ENCODE measurements at regions not wholly inside any gene's neighbourhood (a gene's known extent, or its start where the extent isn't known, plus 50 kb on each side); places are given as distances from the start of the nearest gene placed in this dataset.

DNA sequence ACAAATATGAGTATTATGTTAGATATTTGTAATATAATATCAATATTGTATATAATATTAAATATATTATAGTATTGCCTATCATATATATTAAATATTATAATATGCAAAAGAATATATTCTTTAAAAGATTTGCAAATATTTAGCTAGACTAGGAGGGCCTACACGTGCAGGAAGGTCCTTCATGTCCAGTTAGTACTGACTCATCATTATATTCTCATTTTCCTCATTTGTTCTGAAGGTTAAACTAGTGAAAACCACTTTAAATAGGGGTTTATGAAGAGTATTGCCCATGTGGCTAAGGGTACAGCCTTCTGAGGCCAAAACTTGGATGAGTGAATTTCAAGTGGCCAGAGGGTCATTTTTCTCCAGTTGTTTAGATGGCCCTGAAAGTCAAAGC is 293.0 kb upstream of the VRK2 start:
- no peak for DNase-seq (ENCODE audit: extremely low read depth, low read depth)

- DNase-seq (ENCODE audit: extremely low read depth, low read depth): no peak
Measured at GRCh38 chr2:57758686-57759085, 287.9 kb upstream of the VRK2 start.

DNA sequence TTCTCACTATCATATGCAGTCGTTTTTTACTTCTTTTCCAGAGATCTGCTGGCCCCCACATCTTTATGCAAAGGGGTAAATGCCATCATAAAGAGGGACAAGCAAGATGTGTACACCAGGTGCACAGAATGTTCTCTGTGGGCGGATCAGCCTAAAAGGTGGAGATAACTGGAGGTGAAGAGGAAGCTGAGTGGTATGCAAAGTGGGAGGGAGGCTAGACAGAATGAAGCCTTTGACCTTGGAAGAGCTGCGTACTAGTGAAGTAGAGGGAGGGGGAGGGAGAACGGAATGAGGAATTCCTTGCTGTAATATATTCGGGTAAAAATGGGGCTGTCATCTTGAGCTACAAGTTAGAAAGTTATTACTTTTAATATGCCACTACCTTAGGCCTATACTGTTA is 287.5 kb upstream of the VRK2 start:
- DNase-seq (ENCODE audit: extremely low read depth, low read depth): no peak

DNA sequence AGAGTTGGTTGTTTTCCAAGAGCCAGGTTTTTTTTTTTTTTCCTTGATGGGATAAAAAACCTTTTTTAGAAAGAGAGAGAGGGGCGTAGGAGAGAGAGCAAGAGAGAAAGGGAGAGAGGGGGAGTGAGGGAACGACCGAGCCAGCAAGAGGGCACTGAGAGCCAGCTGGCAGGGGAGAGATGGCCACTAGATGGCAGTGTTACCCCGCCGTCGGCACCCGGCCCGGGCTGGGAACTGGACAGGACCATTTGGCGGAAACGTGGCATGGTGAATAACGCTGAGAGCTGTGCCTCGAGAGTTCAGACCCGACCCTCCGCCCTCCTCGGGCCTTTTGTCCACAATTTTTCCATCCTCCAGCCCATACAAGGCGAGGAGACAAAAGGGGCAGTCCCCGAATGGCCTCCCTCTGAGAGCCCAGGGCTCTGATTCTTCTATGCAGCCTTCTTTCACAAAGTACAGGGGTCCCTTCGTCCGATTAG is 286.7 kb upstream of the VRK2 start:
- peak; percentile 74 for DNase-seq (ENCODE audit: extremely low read depth, low read depth)

DNA sequence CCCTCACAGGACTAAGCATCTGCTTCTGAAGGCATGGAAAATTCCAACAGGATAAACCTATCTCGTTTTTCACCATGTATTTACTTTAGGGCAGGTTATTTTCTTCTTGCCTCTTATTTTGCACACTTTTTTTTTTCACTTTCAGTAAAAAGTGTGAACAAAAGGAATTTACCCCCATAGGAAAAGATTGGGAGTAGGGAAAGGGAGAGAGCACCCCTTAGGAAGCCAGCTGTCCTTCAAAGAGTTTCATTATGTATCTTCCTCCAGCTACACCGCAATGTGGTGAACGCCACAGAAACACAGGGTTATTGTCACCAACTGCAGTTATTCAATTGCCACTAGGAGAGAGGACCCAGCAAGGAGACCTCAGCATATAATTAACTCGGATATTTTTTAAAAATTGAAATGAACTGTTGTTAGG is 286.2 kb upstream of the VRK2 start:
- no peak for DNase-seq (ENCODE audit: extremely low read depth, low read depth)

- DNase-seq (ENCODE audit: extremely low read depth, low read depth): no peak
Measured at GRCh38 chr2:57776916-57777315, 269.7 kb upstream of the VRK2 start.

DNA sequence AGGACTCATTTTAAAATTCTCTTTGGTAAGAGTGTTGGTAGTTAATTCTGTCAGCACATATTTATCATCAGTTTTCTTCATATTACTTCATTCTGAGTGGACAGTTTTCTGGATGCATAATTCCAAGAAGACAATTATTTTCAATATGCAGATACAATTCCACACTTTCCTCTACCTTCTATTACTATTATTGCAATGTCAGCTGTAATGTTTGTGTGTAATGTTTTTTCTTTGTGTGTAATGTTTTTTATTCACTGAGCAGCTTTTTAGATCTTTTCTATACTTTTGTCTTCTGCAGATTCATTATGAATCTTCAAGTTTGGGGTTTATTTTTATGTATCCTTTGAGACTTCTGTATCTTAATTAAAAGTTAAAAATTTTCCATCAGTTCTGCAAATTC is 264.0 kb upstream of the VRK2 start:
- no peak for DNase-seq (ENCODE audit: extremely low read depth, low read depth)

- DNase-seq (ENCODE audit: extremely low read depth, low read depth): no peak
Measured at GRCh38 chr2:57793310-57793709, 253.3 kb upstream of the VRK2 start.

- DNase-seq (ENCODE audit: extremely low read depth, low read depth): no peak
Measured at GRCh38 chr2:57796527-57796926, 250.1 kb upstream of the VRK2 start.

- DNase-seq (ENCODE audit: extremely low read depth, low read depth): no peak
Measured at GRCh38 chr2:57798346-57798745, 248.3 kb upstream of the VRK2 start.

DNA sequence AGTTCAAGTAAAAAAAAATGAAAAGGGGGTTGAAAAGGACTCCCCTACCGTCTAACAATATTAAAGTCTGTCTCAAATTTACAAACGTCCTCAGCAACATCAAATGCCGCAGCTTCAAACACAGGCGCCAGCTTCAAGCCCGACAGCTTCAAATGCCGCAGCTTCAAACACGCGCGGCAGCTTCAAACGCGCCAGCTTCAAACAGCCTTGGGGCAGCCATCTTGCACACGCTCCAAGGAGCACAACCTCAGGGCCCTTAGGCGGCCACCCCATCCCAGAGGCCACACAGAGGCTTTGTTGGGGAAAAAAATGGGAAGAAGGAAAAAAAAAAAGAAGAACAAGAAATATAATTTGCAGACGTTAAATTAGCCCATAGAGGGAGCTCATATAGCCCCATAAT is 244.4 kb upstream of the VRK2 start:
- no peak for DNase-seq (ENCODE audit: extremely low read depth, low read depth)

DNA sequence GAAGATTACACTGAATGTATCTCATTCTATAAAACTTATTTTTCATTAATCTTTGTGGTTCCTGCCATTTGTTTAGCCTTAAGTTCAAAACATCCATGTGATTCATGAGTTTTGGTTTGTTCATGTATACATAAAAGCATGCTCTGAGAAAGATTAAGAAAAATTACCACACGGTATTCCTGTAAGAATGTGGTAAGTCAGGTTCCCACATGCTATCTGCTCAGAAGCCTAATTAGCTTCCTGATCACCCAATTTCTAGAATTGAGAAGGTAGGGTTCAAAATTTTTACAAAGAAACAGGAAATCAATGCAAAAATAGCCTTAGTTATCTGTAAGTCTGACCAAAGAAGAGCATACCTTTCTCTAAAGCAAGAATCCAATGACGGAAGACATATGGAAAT is 241.6 kb upstream of the VRK2 start:
- no peak for DNase-seq (ENCODE audit: extremely low read depth, low read depth)

- no peak for DNase-seq (ENCODE audit: extremely low read depth, low read depth)
Measured at GRCh38 chr2:57806449-57806968, 240.1 kb upstream of the VRK2 start.

DNA sequence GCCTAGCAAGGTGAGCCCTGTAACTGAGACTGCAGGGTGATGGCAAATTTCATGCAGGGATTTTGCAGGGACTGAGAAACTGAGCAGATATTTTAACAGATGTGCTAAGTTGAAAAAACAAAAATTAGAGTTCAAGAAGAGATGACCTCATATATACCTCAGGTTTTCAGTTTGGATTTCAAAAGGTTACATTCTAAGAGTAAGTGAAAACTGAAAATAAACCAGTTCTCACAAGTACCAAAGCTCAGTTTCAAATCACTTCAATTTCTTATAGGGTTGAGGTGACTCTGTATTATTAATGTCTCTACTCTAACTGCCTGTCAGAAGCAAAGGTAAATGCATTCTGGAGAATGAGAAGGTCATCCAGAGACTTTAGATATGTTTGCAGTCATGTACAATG is 237.4 kb upstream of the VRK2 start:
- DNase-seq (ENCODE audit: extremely low read depth, low read depth): no peak

DNA sequence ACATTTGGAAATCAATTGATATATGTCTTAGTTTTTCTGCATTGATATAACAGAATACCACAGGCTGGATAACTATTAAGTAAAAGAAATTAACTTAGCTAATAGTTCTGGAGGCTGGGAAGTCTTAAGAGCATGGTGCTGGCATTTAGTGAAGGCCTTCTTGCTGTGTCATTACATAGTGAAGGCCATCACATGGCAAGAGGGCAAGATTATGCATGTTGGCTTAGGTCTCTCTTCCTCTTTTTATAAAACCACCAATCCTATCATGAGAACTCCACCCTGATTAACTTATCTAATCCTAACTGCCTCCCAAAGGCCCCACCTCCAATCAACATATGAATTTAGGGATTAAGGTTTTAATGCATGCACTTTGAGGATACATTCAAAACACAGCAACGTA is 225.5 kb upstream of the VRK2 start:
- no peak for DNase-seq (ENCODE audit: extremely low read depth, low read depth)

DNA sequence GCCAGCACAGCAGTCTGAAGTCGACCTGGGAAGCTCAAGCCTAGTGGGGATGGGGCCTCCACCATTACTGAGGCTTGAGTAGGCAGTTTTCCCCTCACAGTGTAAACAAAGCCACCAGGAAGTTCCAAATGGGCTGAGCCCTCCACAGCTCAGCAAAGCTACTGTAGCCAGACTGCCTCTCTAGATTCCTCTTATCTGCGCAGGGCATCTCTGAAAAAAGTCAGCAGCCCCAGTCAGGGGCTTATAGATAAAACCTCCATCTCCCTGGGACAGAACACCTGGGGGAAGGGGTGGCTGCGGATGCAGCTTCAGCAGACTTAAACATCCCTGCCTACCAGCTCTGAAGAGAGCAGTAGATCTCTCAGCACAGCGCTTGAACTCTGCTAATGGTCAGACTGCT is 218.4 kb upstream of the VRK2 start:
- no peak for DNase-seq (ENCODE audit: extremely low read depth, low read depth)

DNA sequence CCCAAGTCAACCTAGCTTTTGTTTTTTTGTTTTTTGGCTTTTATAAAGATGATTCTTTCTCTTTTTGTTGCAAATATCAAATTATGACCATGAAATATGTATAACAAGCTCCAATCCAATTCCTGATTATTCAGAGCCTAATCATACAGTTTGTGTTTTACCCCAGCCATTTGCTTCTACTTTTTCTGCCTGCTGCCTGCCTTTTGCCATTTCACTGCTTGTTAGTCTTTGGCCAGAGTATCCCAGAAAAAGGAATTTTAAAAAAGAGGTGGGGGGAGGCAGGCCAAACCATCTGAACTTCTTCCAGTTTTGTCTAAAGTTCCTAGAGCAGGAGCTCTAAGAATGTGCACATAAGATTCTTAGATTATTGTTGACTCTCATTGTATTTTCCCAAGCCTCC is 211.9 kb upstream of the VRK2 start:
- no peak for DNase-seq (ENCODE audit: extremely low read depth, low read depth)

DNA sequence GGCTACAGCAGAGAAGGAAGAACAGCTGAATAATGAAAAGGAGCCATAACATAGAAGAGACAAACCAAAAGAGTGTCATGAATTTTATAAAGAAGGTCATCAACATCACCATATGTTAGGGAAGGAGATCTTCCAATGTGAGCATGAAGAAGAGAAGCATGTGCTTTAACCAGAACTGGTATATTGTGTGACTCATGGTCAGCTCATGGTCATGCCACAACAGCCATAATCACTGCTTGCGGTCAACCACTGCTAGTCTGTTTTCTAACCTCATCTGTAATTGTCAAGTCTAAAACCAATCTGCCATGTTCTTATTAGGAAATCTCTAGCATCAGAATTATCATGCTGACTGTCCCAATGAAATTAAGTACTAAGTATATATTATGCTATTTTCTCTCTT is 204.1 kb upstream of the VRK2 start:
- DNase-seq (ENCODE audit: extremely low read depth, low read depth): no peak

GRCh38 chr2:57843158-57843557 is 203.4 kb upstream of the VRK2 start:
- DNase-seq (ENCODE audit: extremely low read depth, low read depth): no peak

DNA sequence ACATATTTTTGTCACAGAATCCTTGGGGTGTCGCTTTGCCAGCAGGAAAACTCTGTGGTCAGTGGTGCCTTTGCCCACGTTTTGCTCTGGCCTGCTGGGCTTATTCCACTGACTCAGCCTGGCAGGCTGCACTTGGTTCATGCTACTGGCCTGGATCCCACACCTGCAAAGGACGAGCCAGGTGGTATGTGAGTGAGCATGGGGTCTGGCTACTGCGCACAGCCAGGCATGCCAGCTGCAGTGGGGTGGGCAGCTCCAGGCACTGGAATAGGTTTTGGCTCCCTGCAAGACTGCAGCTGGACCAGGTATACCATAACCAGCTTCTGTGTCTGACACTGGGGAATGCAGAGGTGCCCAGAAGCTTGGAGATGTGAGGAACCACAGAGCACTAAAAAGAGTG is 197.9 kb upstream of the VRK2 start:
- DNase-seq (ENCODE audit: extremely low read depth, low read depth): no peak

GRCh38 chr2:57849843-57850242 is 196.8 kb upstream of the VRK2 start:
- no peak for DNase-seq (ENCODE audit: extremely low read depth, low read depth)

DNA sequence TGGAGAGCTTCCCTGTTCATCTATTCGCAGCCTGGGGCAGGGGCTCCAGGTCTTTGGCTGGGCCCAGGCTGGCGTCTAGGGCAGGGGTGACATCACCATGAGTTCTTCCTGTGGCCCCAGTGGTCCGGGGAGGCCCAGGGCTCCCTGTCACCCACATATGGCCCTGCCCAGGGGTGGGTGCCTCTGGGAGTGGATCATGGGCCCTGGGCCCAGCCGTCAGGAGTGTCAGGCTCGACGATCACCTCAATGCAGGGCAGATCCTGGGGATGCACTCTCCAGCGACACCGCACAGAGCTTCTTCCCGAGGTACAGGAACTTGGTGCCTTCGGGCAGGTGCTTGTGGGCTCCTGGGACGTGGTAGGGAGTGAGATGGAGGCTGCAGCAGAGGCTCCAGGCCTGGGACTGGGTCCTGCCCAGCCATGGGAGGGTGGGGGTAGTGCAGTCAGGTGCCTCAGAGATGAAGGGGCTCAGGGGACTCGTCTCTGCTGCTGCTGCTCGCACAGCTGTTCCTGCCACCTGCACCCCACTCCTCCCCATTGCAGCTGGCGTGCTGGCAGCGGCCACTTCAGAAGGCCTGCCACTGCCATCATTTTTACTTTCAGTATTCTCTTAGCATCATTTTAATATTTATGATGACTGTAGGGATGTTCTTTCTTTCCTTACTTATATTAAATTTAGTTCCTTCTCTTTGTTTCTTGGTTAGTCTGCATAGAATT is 196.0 kb upstream of the VRK2 start:
- DNase-seq (ENCODE audit: extremely low read depth, low read depth): no peak

GRCh38 chr2:57855212-57855611 is 191.4 kb upstream of the VRK2 start:
- DNase-seq (ENCODE audit: extremely low read depth, low read depth): no peak

Measured in NCI-H460 (cell line).